DOHH2 (cell line): ENCODE measurements at regions not wholly inside any gene's neighbourhood (a gene's known extent, or its start where the extent isn't known, plus 50 kb on each side); places are given as distances from the start of the nearest gene placed in this dataset.

Source experiments
- H3F3A ChIP-seq: fragments of 200-600 bp; sonication (generic), shearing (Covaris generic); 2 replicates; pipeline ENCODE4 v1.6.0; 2016; ENCODE audit warnings: antibody characterized with exemption, mild to moderate bottlenecking; ENCODE audit not compliant: control insufficient read depth, insufficient read depth
- H3K27ac ChIP-seq: fragments of 200-600 bp; sonication (generic); 2 replicates; pipeline ENCODE4 v1.5.1; 2014; ENCODE audit warnings: low read depth, mild to moderate bottlenecking, low read length, moderate library complexity
- H3K27me3 ChIP-seq: fragments of 200-600 bp; sonication (generic); 2 replicates; pipeline ENCODE4 v1.6.1; 2014; ENCODE audit warnings: mild to moderate bottlenecking, low read length, mixed read lengths; ENCODE audit not compliant: control insufficient read depth
- H3K36me3 ChIP-seq: fragments of 200-600 bp; sonication (generic); 2 replicates; pipeline ENCODE4 v1.6.1; 2014; ENCODE audit warnings: mild to moderate bottlenecking, low read length, moderate library complexity, mixed read lengths; ENCODE audit not compliant: control insufficient read depth
- H3K4me1 ChIP-seq: fragments of 200-600 bp; sonication (generic); 2 replicates; pipeline ENCODE4 v1.6.1; 2014; ENCODE audit warnings: mild to moderate bottlenecking, low read length, mixed read lengths; ENCODE audit not compliant: control insufficient read depth
- H3K4me2 ChIP-seq: fragments of 200-600 bp; sonication (generic); 2 replicates; pipeline ENCODE4 v1.6.0; 2014; ENCODE audit warnings: mild to moderate bottlenecking, low read length, moderate library complexity
- H3K4me3 ChIP-seq: fragments of 200-600 bp; sonication (generic); 2 replicates; pipeline ENCODE4 v1.5.1; 2014; ENCODE audit warnings: mild to moderate bottlenecking, low read length, mixed read lengths
- H3K79me2 ChIP-seq: fragments of 200-600 bp; sonication (generic); 2 replicates; pipeline ENCODE4 v1.6.1; 2014; ENCODE audit warnings: mild to moderate bottlenecking, low read length, mixed read lengths; ENCODE audit not compliant: control insufficient read depth
- H3K9me2 ChIP-seq: fragments of 200-600 bp; sonication (generic); replicated peaks from 2 replicates; pipeline ENCODE4 v1.6.1; 2014; ENCODE audit warnings: mild to moderate bottlenecking, low read length, mixed read lengths; ENCODE audit not compliant: control insufficient read depth
- H3K9me3 ChIP-seq: fragments of 200-600 bp; sonication (generic); 2 replicates; pipeline ENCODE4 v1.6.1; 2014; ENCODE audit warnings: antibody characterized with exemption, low read length, mixed read lengths; ENCODE audit not compliant: control insufficient read depth, insufficient read depth
- H4K20me1 ChIP-seq: fragments of 200-600 bp; sonication (generic); 2 replicates; pipeline ENCODE4 v1.6.0; 2014; ENCODE audit warnings: low read depth, mild to moderate bottlenecking, antibody characterized with exemption, low read length, moderate library complexity; ENCODE audit not compliant: control insufficient read depth, insufficient read depth
- EZH2phosphoT487 ChIP-seq: fragments of 200-600 bp; sonication (generic); IDR thresholded peaks from 2 replicates; pipeline ENCODE4 v1.6.1; 2017; ENCODE audit warnings: borderline replicate concordance, mild to moderate bottlenecking, antibody characterized with exemption, low read length, moderate library complexity, mixed read lengths
- TF ChIP-seq, protein P1 (sequence below): fragments of 200-600 bp; sonication (generic); IDR thresholded peaks from one replicate; pipeline ENCODE4 v1.5.1; 2014; ENCODE audit warnings: antibody characterized with exemption, mild to moderate bottlenecking, low read depth, low read length; ENCODE audit not compliant: poor library complexity, severe bottlenecking

DNA sequence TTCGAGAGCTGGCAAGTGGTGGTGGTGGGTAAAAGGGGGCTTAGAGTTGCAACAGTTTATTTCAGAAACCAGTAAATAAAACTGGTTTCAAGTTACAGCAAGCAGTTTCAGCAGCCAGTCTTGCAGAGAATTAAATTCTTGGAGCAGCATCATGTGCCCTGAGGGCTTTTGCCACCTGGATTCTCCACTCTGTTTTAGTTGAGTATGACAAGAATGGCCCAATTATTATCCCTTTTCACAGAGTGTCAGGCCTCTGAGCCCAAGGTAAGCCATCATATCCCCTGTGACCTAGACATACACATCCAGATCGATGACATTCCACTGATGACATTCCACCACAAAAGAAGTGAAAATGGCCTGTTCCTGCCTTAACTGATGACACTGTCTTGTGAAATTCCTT lies 72.8 kb upstream of the FANCL start:
- no peaks in the 10 kb centered on the region for H3K4me1 ChIP-seq
- no peaks in the 10 kb centered on the region for H3K27me3 ChIP-seq
- TF ChIP-seq, protein P1, sequence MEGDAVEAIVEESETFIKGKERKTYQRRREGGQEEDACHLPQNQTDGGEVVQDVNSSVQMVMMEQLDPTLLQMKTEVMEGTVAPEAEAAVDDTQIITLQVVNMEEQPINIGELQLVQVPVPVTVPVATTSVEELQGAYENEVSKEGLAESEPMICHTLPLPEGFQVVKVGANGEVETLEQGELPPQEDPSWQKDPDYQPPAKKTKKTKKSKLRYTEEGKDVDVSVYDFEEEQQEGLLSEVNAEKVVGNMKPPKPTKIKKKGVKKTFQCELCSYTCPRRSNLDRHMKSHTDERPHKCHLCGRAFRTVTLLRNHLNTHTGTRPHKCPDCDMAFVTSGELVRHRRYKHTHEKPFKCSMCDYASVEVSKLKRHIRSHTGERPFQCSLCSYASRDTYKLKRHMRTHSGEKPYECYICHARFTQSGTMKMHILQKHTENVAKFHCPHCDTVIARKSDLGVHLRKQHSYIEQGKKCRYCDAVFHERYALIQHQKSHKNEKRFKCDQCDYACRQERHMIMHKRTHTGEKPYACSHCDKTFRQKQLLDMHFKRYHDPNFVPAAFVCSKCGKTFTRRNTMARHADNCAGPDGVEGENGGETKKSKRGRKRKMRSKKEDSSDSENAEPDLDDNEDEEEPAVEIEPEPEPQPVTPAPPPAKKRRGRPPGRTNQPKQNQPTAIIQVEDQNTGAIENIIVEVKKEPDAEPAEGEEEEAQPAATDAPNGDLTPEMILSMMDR, result no peak
- TF ChIP-seq EZH2phosphoT487, result no peak

GRCh38 chr2:58308435-58308834 lies 67.3 kb upstream of the FANCL start:
- Histone ChIP-seq H3K36me3 (no peaks in the 10 kb centered on the region), H3K4me3 (no peak overlapping the region), H3K4me2 (no peak overlapping the region), H3K27ac (no peak overlapping the region), H3K27me3 (no peaks in the 10 kb centered on the region), H3K79me2 (no peaks in the 10 kb centered on the region), H3K9me2 (no peaks in the 10 kb centered on the region), H3F3A (no peaks in the 10 kb centered on the region), H3K4me1 (no peaks in the 10 kb centered on the region), H3K9me3 (no peaks in the 10 kb centered on the region), H4K20me1 (no peaks in the 10 kb centered on the region)
- TF ChIP-seq EZH2phosphoT487, result no peak
- TF ChIP-seq, protein P1, result no peak

More for the DNA sequence above, 72.8 kb upstream of the FANCL start:
- Histone ChIP-seq H3K4me3 (no peak overlapping the region), H3K27ac (no peak overlapping the region), H3K9me2 (no peaks in the 10 kb centered on the region), H4K20me1 (no peaks in the 10 kb centered on the region), H3K79me2 (no peaks in the 10 kb centered on the region), H3K36me3 (no peaks in the 10 kb centered on the region), H3K4me2 (no peak overlapping the region), H3F3A (no peaks in the 10 kb centered on the region), H3K9me3 (no peaks in the 10 kb centered on the region)

DNA sequence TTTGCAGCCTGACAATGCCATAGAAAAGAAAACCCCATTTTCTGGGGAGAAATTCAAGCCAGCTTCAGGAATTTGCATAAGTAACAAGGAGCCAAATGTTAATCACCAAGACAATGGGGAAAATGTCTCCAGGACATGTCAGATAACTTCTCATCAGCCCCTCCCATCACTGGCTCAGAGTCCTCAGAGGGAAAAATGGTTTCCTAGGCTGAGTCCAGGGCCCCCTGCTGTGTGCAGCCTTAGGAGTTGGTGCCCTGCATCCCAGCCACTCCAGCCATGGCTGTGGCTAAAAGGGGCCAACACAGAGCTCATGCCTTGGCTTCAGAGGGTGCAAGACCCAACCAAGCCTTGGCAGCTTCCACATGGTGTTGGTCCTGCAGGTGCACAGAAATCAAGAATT lies 63.7 kb upstream of the FANCL start:
- H3K27ac ChIP-seq, result no peak overlapping the region
- H3K79me2 ChIP-seq, result no peaks in the 10 kb centered on the region
- no peak overlapping the region for H3K4me2 ChIP-seq
- no peaks in the 10 kb centered on the region for H4K20me1 ChIP-seq
- no peaks in the 10 kb centered on the region for H3K27me3 ChIP-seq
- H3K9me2 ChIP-seq, result no peaks in the 10 kb centered on the region
- TF ChIP-seq, protein P1, result no peak
- no peak for TF ChIP-seq EZH2phosphoT487
- H3F3A ChIP-seq, result no peaks in the 10 kb centered on the region
- H3K4me1 ChIP-seq, result no peaks in the 10 kb centered on the region
- H3K9me3 ChIP-seq, result no peaks in the 10 kb centered on the region
- H3K36me3 ChIP-seq, result no peaks in the 10 kb centered on the region
- H3K4me3 ChIP-seq, result no peak overlapping the region

- H4K20me1 ChIP-seq, result no peaks in the 10 kb centered on the region
- no peak overlapping the region for H3K27ac ChIP-seq
- no peaks in the 10 kb centered on the region for H3K9me3 ChIP-seq
- H3K9me2 ChIP-seq, result no peaks in the 10 kb centered on the region
- no peak overlapping the region for H3K4me3 ChIP-seq
- TF ChIP-seq EZH2phosphoT487, result no peak
- TF ChIP-seq, protein P1, result no peak
- H3K4me2 ChIP-seq, result no peak overlapping the region
- H3K36me3 ChIP-seq, result no peaks in the 10 kb centered on the region
- no peaks in the 10 kb centered on the region for H3F3A ChIP-seq
- no peaks in the 10 kb centered on the region for H3K27me3 ChIP-seq
- no peaks in the 10 kb centered on the region for H3K79me2 ChIP-seq
- H3K4me1 ChIP-seq, result no peaks in the 10 kb centered on the region
These were observed 58.0 kb upstream of the FANCL start for GRCh38 chr2:58299123-58299522.
